ENCODE measurements at regions not wholly inside any gene's neighbourhood (a gene's known extent, or its start where the extent isn't known, plus 50 kb on each side); places are given as distances from the start of the nearest gene placed in this dataset.

- in situ Hi-C loops (cut with MboI; ENCODE audit: low sequenced_read_pairs, unreplicated experiment) = no loop called here
These were observed 60.9 kb upstream of the PIP5K1B start for GRCh38 chr9:68643901-68644809.

GRCh38 chr9:68644831-68645230, 60.2 kb upstream of the PIP5K1B start:
- in situ Hi-C loops (cut with MboI; ENCODE audit: low sequenced_read_pairs, unreplicated experiment) = no loop called here
- TF ChIP-seq CTCF (IDR thresholded peaks at IDR 0.05; ENCODE audit: borderline replicate concordance, control extremely low read depth, extremely low read depth, insufficient read depth, missing control alignments) = no peak
- DNase-seq (ENCODE audit: low spot score) = no peak

More at GRCh38 chr9:68643901-68644809, 60.9 kb upstream of the PIP5K1B start:
- peak; percentile 38 for DNase-seq (ENCODE audit: low spot score)
- no peak for TF ChIP-seq CTCF (IDR thresholded peaks at IDR 0.05; ENCODE audit: borderline replicate concordance, control extremely low read depth, extremely low read depth, insufficient read depth, missing control alignments)

GRCh38 chr9:68648164-68648563, 56.9 kb upstream of the PIP5K1B start:
- no peak for DNase-seq (ENCODE audit: low spot score)
- in situ Hi-C loops (cut with MboI; ENCODE audit: low sequenced_read_pairs, unreplicated experiment) = no loop called here
- TF ChIP-seq CTCF (IDR thresholded peaks at IDR 0.05; ENCODE audit: borderline replicate concordance, control extremely low read depth, extremely low read depth, insufficient read depth, missing control alignments) = no peak

DNA sequence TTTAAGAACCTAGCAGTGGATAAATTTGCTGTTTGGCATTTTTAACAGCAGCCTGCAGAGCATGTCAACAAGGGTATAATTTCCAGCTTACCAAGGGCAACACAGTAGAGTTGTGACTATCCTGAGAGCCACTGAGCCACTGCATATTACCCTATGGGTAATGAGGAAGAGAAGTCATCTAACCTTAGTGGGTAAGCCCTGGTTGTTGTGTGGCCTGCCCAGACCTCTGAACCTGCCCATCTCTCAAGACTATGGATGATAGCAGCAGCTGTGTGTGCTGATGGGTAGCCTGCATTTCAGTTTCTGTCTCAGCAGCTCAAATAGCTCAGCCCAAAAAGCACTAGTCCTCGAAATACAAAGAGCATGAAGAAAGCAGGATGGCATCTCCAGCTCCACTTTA, 56.1 kb upstream of the PIP5K1B start:
- in situ Hi-C loops (cut with MboI; ENCODE audit: low sequenced_read_pairs, unreplicated experiment) = no loop called here
- DNase-seq (ENCODE audit: low spot score) = no peak
- no peak for TF ChIP-seq CTCF (IDR thresholded peaks at IDR 0.05; ENCODE audit: borderline replicate concordance, control extremely low read depth, extremely low read depth, insufficient read depth, missing control alignments)

DNA sequence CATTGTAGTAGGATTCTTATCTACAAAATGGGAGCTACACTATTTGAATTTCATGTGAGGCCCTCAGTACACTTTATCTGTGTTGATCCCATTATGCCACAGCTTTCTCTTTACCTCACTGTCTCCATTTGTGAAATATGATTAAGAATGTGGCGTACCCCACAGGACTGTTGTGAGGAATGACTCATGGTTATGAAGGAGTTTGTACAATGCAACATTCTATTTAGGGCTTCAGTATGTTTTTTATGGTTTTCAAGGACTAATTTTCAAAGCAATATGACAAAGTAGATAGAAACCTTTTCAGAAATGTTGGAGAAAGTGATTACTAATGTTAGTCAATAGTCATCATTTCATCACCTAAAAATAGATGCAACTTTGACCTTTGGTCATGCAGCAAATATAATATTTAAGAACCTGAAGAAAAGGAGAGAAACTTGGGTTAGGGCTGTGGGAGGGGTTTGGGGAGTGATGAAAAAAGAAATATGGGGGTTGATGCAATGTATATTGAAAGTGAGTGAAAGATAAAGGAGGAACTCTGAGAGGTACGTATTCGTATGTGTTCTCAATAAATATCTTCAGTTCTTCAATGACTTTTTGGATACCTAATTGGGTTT, 53.7 kb upstream of the PIP5K1B start:
- in situ Hi-C loops (cut with MboI; ENCODE audit: low sequenced_read_pairs, unreplicated experiment) = no loop called here
- no peak for DNase-seq (ENCODE audit: low spot score)
- TF ChIP-seq CTCF (IDR thresholded peaks at IDR 0.05; ENCODE audit: borderline replicate concordance, control extremely low read depth, extremely low read depth, insufficient read depth, missing control alignments) = no peak

GRCh38 chr9:68653141-68653595, 51.9 kb upstream of the PIP5K1B start:
- in situ Hi-C loops (cut with MboI; ENCODE audit: low sequenced_read_pairs, unreplicated experiment) = no loop called here
- DNase-seq (ENCODE audit: low spot score) = peak; percentile 47
- no peak for TF ChIP-seq CTCF (IDR thresholded peaks at IDR 0.05; ENCODE audit: borderline replicate concordance, control extremely low read depth, extremely low read depth, insufficient read depth, missing control alignments)
